CD14-positive monocyte (primary cell): ENCODE measurements at regions not wholly inside any gene's neighbourhood (a gene's known extent, or its start where the extent isn't known, plus 50 kb on each side); places are given as distances from the start of the nearest gene placed in this dataset.

Experiments used
- DNase-seq, 3 donors: peaks; one replicate each; pipeline ENCODE4 v3.0.0-alpha.2; 2011 to 2022
- H2AFZ ChIP-seq: 2 replicates; pipeline ENCODE4 v1.6.0; 2012; ENCODE audit warnings: mild to moderate bottlenecking, low read depth, low read length, inconsistent platforms; ENCODE audit not compliant: insufficient read depth, poor library complexity, severe bottlenecking
- H3K27ac ChIP-seq, 2 donors: 1 replicate in 1 of 2; 2 replicates in 1 of 2; pipeline ENCODE4 v1.5.1; 2012 to 2013; ENCODE audit warnings: low read length in 2 of 2, control low read depth in 1 of 2, inconsistent platforms in 1 of 2, low read depth in 1 of 2, mild to moderate bottlenecking in 1 of 2
- H3K27me3 ChIP-seq, 2 donors: one replicate each; pipeline versions ENCODE4 v1.6.0 to v1.6.1; 2011 to 2013; ENCODE audit warnings: low read length in 2 of 2; ENCODE audit not compliant: control insufficient read depth in 2 of 2, insufficient read depth in 2 of 2
- H3K36me3 ChIP-seq, 2 donors: replicated peaks in 1 of 2; 1 replicate in 1 of 2; 2 replicates in 1 of 2; pipeline versions ENCODE4 v1.5.1 to v1.6.1; 2012 to 2013; ENCODE audit warnings: low read length in 2 of 2, control low read depth in 1 of 2, inconsistent platforms in 1 of 2, mild to moderate bottlenecking in 1 of 2; ENCODE audit not compliant: insufficient read depth in 2 of 2, control insufficient read depth in 1 of 2
- H3K4me1 ChIP-seq, 2 donors: 1 replicate in 1 of 2; 2 replicates in 1 of 2; pipeline versions ENCODE4 v1.5.1 to v1.6.1; 2012 to 2013; ENCODE audit warnings: low read length in 2 of 2, control low read depth in 1 of 2, inconsistent platforms in 1 of 2, mild to moderate bottlenecking in 1 of 2, moderate library complexity in 1 of 2; ENCODE audit not compliant: insufficient read depth in 2 of 2, control insufficient read depth in 1 of 2
- H3K4me2 ChIP-seq: replicated peaks from 2 replicates; pipeline ENCODE3; 2012; ENCODE audit warnings: low read length, moderate library complexity, mild to moderate bottlenecking; ENCODE audit not compliant: poor library complexity, severe bottlenecking; ENCODE audit errors: extremely low read depth
- H3K4me3 ChIP-seq, 3 experiments: fragments of 200-600 bp in 1 of 3; sonication (generic) in 1 of 3; replicated peaks in 1 of 3; 1 replicate in 2 of 3; 2 replicates in 1 of 3; pipeline ENCODE4 v1.5.1; 2011 to 2013; ENCODE audit warnings: low read length in 3 of 3, mild to moderate bottlenecking in 3 of 3, control low read depth in 2 of 3, low read depth in 2 of 3, inconsistent platforms in 1 of 3, moderate library complexity in 1 of 3
- H3K79me2 ChIP-seq: 2 replicates; pipeline ENCODE4 v1.6.0; 2012; ENCODE audit warnings: mild to moderate bottlenecking, control low read depth, inconsistent platforms, low read length, moderate library complexity; ENCODE audit not compliant: insufficient read depth
- H3K9ac ChIP-seq: 2 replicates; pipeline ENCODE4 v1.6.0; 2017; ENCODE audit warnings: low read length, mild to moderate bottlenecking; ENCODE audit not compliant: insufficient read depth, poor library complexity, severe bottlenecking
- H3K9me3 ChIP-seq, 2 donors: replicated peaks in 1 of 2; 1 replicate in 1 of 2; 2 replicates in 1 of 2; pipeline versions ENCODE4 v1.5.1 to v1.6.1; 2012 to 2013; ENCODE audit warnings: low read length in 2 of 2, control low read depth in 1 of 2; ENCODE audit not compliant: control insufficient read depth in 1 of 2, insufficient read depth in 1 of 2
- H4K20me1 ChIP-seq: 2 replicates; pipeline ENCODE4 v1.6.0; 2012; ENCODE audit warnings: mild to moderate bottlenecking, low read length, control low read depth, moderate library complexity; ENCODE audit not compliant: insufficient read depth
- H3K27ac Mint-ChIP-seq, 7 donors: one replicate each; pipeline ENCODE4 v1.8.0; 2020; ENCODE audit warnings: mild to moderate bottlenecking in 7 of 7, mixed read lengths in 7 of 7, moderate library complexity in 6 of 7, inconsistent platforms in 2 of 7
- H3K27me3 Mint-ChIP-seq, 3 donors: one replicate each; pipeline ENCODE4 v1.8.0; 2021 to 2022; ENCODE audit warnings: low read depth in 3 of 3, mild to moderate bottlenecking in 3 of 3, mixed read lengths in 3 of 3, moderate library complexity in 3 of 3, inconsistent platforms in 1 of 3
- H3K36me3 Mint-ChIP-seq, 2 donors: one replicate each; pipeline ENCODE4 v1.8.0; 2020; ENCODE audit warnings: mixed read lengths in 2 of 2, inconsistent platforms in 1 of 2, mild to moderate bottlenecking in 1 of 2
- H3K4me1 Mint-ChIP-seq: one replicate; pipeline ENCODE4 v1.8.0; 2020; ENCODE audit warnings: mild to moderate bottlenecking, mixed read lengths
- H3K4me3 Mint-ChIP-seq, 2 donors: one replicate each; pipeline ENCODE4 v1.8.0; 2020; ENCODE audit warnings: mild to moderate bottlenecking in 2 of 2, mixed read lengths in 2 of 2, moderate library complexity in 1 of 2
- H3K9me3 Mint-ChIP-seq, 7 donors: one replicate each; pipeline ENCODE4 v1.8.0; 2020 to 2022; ENCODE audit warnings: mixed read lengths in 7 of 7, mild to moderate bottlenecking in 6 of 7, moderate library complexity in 6 of 7, inconsistent platforms in 2 of 7
- CTCF ChIP-seq: fragments of 200-600 bp; IDR thresholded peaks from one replicate; pipeline ENCODE4 v1.8.0; 2022; ENCODE audit warnings: antibody characterized with exemption, mild to moderate bottlenecking
- WGBS: methylation state at CpG from one replicate; pipeline ENCODE4 v1.1.5; 2013; ENCODE audit warnings: missing lambda C conversion rate; ENCODE audit not compliant: insufficient coverage; 5-methylcytosine and 5-hydroxymethylcytosine counted together
- intact Hi-C, 2 donors: fragments of 100-400 bp; cut with micrococcal nuclease; formaldehyde crosslinking; loops; one replicate each; pipeline versions ENCODE4 v1.15.0 to v1.15.1; 2023

DNA sequence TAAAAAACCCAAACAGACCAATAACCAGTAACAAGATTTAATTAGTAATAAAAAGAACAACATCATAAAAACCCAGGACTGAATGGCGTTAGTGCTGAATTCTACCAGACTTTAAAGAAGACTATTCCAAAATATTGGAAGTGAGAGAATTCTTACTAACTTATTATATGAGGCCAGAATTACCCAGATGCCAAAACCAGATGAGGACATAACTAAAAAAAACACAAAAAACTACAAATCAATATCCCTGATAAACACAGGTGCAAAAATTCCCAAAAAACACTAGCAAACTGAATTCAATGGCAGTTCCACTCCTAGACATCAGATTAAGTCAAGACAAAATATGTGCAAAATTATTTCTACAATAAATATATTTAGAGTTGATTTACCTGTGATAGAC, 400.1 kb upstream of the PABPC4L start:
- H3K9me3 Mint-ChIP-seq, result peaks cover 0 to 6% (median 0%) of the 10 kb centered on the region in 7 donors
- no CpG with 5 or more reads among the region's 1 CpG for WGBS
- Histone ChIP-seq H3K27ac (no peak overlapping the region), H3K4me1 (no peaks in the 10 kb centered on the region), H2AFZ (no peak overlapping the region), H3K27me3 (no peaks in the 10 kb centered on the region), H3K36me3 (no peaks in the 10 kb centered on the region), H3K9me3 (no peaks in the 10 kb centered on the region), H3K9ac (no peak overlapping the region), H3K4me3 (no peak overlapping the region), H3K79me2 (no peaks in the 10 kb centered on the region), H3K4me2 (no peak overlapping the region), H4K20me1 (no peaks in the 10 kb centered on the region)
- H3K4me3 Mint-ChIP-seq, result no peak overlapping the region
- H3K36me3 Mint-ChIP-seq, result no peaks in the 10 kb centered on the region
- H3K4me1 Mint-ChIP-seq, result no peaks in the 10 kb centered on the region
- H3K27ac Mint-ChIP-seq, result no peak overlapping the region
- no peak for DNase-seq
- intact Hi-C loops, result no loop called here
- TF ChIP-seq CTCF, result no peak
- H3K27me3 Mint-ChIP-seq, result no peaks in the 10 kb centered on the region

DNA sequence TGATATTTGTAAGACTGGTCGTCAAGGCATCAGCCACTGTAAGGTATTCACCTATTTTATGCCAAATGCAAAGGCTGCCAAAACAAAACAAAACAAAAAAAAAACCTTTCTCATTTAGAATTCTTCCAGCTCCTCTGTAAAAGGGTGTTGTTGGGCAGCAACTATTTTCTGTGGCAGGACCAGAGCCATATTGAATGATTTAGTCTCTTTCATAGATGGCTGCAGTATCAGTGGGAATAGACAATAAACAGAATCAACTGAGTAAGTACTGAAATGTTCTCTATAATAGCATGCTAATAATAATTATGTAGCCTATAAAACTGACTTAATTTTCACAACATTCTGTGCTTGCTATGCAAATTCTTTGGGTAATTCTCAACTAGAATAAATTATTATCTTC, 389.7 kb upstream of the PABPC4L start:
- Histone ChIP-seq H3K9me3 (no peaks in the 10 kb centered on the region), H3K4me2 (no peak overlapping the region), H3K79me2 (no peaks in the 10 kb centered on the region), H3K4me3 (no peak overlapping the region), H2AFZ (no peak overlapping the region), H3K9ac (no peak overlapping the region), H3K4me1 (no peaks in the 10 kb centered on the region), H3K27ac (no peak overlapping the region), H3K27me3 (no peaks in the 10 kb centered on the region), H4K20me1 (no peaks in the 10 kb centered on the region), H3K36me3 (no peaks in the 10 kb centered on the region)
- no peak for DNase-seq
- H3K27ac Mint-ChIP-seq, result no peak overlapping the region
- no peaks in the 10 kb centered on the region for H3K9me3 Mint-ChIP-seq
- H3K27me3 Mint-ChIP-seq, result no peaks in the 10 kb centered on the region
- no peak overlapping the region for H3K4me3 Mint-ChIP-seq
- no peak for TF ChIP-seq CTCF
- WGBS, result no CpG with 5 or more reads among the region's 1 CpG
- no peaks in the 10 kb centered on the region for H3K4me1 Mint-ChIP-seq
- intact Hi-C loops, result no loop called here
- H3K36me3 Mint-ChIP-seq, result no peaks in the 10 kb centered on the region
